GM21423 (cell line): ENCODE measurements at regions not wholly inside any gene's neighbourhood (a gene's known extent, or its start where the extent isn't known, plus 50 kb on each side); places are given as distances from the start of the nearest gene placed in this dataset.
A peak's percentile ranks its signal among the peaks of the same experiment; 100 is the strongest.
"Not testable (repeated sequence)": the region's sequence is repeated elsewhere in the genome, so short reads cannot be mapped to it uniquely, and the experiment has no call there.

Source experiments
- ATAC-seq: cut with Tn5 transposase; IDR thresholded peaks from one replicate; pipeline ENCODE4 v1.9.1; 2021; ENCODE audit warnings: mild to moderate bottlenecking, moderate library complexity; ENCODE audit not compliant: unreplicated experiment

DNA sequence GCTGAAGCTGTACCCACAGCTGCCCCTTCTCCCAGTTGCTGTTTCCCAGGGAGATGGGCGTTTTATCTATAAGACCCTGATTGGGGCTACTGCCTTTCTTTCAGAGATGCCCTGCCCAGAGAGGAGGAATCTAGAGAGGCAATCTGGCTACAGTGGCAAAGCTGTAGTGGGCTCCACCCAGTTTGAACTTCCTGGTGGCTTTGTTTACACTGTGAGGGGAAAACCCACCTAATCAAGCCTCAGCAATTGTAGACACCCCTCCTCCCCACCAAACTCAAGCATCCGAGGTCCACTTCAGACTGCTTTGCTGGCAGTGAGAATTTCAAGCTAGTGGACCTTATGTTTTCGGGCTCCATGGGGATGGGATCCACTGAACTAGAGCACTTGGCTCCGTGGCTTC, 240.4 kb upstream of the AFF2 start:
- no peak for ATAC-seq

DNA sequence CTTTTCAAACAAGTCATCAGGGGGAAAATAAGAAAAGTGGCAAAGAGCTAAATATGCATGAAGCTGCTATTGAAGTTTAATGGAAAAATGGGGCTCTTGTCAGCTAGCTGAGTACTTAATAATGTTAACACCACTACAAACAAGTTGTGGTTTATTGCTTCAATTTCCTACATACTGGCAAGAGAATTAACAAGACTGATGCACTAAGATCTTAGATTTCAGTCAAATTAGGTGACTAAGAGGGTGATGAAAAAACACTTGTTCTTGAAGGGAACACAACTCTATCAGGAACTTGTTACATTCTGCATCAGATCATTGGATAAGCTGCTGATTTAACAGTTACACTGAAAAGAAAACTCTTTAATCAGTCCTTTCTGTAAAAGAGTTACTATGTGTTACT, 234.6 kb upstream of the AFF2 start:
- ATAC-seq, result no peak

DNA sequence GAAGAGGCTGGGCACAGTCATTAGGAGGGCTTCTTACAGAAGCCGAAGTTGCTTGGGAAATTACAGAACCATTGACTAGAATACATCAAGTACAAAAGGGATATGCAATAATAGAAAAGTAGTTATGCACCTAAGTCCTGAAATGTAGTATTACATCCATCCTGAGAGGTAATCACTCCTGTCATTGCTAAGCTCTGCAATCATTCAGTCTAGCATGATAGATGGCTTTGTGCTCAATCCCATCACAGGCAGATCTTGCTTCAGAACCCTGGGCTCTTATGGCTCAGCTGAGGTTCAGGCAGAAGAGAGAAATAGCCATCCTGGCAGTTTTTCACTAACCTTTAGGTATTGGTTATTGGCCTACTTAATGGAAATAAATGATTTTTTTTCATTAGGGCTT, 231.7 kb upstream of the AFF2 start:
- no peak for ATAC-seq

DNA sequence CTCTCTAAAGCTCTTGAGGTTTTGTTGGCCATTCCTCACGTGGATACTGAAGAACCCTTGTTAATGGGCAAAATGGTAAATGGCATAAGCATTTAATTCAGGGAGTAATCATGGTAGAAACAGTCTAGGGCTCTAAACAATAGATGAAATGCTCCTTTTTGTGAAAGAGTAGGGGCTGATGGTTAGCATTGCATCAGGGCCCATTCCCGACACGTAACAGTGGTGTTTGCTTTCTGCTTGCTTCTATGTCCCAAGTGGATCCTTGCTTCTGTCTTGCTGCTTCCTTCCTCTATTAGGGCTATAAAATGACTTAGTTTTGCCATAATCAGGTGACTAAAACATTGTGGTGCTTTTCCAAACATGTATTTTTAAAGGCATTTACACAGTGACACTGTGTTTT, 230.9 kb upstream of the AFF2 start:
- ATAC-seq, result no peak

- no peak for ATAC-seq
These were observed 229.9 kb upstream of the AFF2 start for GRCh38 chrX:148270499-148270898.

- ATAC-seq, result no peak
These were observed 229.2 kb upstream of the AFF2 start for GRCh38 chrX:148271263-148271662.

- no peak for ATAC-seq
These were observed 218.5 kb upstream of the AFF2 start for GRCh38 chrX:148281920-148282319.

GRCh38 chrX:148282504-148282903, 217.9 kb upstream of the AFF2 start:
- ATAC-seq, result no peak

- ATAC-seq, result no peak
These were observed 216.4 kb upstream of the AFF2 start for GRCh38 chrX:148284056-148284455.

GRCh38 chrX:148284821-148285220, 215.6 kb upstream of the AFF2 start:
- ATAC-seq, result no peak

DNA sequence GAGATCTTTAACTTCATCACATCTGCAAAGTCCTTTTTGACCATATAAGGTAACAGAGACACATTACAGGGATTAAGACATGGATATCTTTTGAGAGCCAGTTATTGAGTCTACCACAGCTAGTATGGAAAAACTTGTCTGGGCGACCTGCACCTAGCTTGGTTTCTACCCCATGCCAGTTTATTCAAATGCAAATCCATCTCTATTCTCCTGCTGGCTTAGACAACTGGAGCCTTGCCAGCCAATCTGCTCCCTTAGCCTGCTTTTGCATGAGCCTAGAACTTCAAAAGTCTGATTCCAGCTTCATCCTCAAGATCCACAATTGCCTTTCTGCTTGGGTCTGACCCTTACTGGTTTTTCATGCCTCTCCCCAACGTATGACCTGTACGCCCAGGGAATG, 212.0 kb upstream of the AFF2 start:
- no peak for ATAC-seq

DNA sequence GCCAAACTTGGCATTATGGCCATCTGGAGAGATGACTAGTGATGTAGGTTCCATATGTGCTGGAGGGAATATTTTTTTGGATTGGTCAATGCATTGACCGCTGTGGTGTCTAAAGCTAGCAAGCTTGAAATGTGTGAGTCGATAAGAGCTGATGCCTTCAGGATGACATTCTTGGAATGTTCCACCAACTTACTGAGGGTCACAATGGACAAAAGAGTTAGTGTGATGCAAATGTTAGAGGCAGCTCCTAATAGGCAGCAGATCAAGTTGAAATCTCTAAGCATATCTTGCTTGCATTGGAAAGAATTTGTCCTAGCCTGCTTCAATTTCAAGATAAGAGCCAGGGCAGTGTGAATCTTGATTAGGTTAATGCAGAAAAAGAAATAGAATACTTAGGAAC, 210.4 kb upstream of the AFF2 start:
- ATAC-seq, result no peak

GRCh38 chrX:148290931-148291330, 209.5 kb upstream of the AFF2 start:
- no peak for ATAC-seq

DNA sequence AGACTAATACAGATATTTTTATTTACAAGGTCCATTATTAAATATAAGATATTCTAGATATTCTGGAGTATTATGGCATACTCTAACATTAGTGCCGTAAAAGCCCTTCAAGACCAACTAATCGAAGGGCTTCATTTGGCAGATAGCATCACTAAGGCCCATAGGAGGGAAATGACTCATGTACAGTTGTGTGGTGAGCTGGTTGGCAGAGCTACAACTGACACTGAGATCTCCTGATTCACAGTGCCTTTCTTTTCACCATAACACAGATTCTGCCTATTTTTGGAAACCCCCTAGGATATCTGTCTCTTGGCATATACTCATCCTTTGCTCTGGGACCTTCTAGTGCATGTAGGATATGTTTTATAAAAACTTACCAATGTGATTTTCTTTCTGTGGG, 201.7 kb upstream of the AFF2 start:
- no peak for ATAC-seq

GRCh38 chrX:148305214-148305613, 195.2 kb upstream of the AFF2 start:
- not testable (repeated sequence) for ATAC-seq

DNA sequence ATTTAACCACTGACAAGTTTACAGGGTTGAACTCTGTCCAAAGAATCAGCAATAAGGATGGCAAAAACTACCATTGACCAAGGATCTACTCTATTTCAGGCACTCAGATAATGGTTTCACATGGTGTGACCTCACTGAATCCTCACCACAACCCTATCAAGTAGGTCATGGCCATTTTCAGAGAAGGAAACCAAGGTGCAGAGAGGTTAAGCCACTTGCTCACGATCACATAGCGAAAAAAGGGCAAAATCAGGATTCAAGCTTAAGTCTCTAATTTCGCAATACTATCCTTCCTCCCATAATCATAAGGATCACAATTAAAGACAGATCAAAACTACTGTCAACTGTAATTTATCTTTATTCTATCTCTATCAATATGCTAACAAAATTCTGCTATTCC, 191.0 kb upstream of the AFF2 start:
- no peak for ATAC-seq

DNA sequence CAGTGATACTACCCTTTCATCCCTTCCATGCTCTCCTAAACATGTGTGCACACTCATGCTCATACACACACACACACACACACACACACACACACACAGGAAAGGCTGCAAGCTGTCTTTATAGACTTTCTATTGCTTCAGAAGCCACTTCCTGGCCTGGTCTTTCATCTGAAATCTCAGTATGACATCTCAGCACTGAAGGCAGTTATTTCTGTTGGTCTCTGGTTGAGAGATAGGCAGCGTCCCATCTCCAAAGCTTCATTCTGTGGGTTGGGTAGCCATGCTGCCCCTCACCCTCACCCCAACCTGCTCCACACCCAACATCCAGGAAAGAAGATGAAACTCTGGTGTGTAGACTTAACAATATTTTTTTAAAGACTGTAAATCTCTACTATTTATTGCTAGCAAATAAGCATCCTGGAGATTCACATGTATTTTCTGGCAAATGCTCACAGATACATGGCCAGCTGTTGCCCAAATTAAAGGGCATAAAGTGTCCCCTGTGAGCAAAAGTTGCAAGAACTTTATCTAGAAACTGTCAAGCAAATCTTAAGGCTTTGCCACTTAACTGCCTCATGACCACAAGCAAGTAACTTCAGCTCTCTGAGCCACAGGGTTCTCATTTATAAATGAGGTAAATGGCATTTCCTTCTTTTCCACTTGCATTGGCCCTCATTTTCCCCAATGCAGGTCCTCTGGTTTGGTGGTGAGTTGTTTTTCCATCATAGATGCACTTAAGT, 189.8 kb upstream of the AFF2 start:
- peak; percentile 93 for ATAC-seq

DNA sequence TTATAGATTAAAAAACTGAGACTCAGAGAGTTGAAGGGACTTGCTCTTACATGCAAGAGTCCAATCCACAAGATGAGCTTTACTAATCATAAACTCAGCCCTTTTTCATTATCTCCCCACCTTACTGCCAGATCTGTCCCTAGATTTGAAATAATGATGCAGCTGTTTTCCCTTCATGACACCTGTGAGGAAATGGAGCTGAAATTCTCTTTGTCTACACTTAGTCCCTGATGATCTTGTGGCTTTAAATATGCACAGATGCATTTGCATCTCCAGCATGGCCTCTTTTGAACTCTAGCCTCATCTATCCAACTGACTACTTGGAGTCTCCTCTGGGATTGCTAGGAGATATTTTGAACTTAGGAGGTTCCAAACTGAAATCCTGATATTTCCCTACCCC, 188.9 kb upstream of the AFF2 start:
- ATAC-seq, result no peak

DNA sequence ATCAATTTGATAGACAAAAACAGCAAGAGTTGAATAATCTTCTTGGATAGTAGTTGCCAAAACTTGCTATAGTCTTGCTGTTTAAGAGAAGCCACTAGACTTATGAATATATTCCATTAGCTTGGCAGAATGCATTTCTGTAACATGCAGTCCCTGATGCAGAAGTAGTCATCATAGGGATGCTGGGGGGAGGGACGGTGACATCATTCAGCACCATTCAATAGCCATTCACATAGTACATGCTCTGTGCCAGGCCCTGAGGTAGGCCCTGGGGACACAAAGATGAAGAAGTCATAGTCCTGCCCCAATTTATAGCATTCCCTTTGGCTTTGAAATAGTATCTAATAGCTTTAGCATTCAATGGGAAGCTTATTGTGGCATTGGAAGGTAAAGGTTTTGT, 185.5 kb upstream of the AFF2 start:
- ATAC-seq, result no peak

DNA sequence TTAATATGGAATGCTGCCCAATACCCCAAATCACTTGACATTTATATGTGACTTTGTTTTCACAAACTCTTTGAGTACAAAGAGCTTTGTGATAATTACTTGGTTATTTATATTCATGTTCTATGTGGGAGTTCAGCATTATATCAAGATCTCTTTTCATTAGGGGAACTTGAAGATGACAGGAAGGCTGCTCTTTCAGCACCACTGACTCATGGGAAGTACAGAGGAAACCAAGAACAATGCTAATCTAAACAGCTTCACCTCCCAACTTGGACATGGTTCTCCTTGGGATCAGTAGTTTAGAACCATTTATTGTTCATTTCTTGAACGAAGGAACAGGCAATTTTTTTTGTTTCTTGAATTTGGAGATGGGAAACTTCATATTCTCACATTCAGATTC, 184.0 kb upstream of the AFF2 start:
- ATAC-seq, result no peak

GRCh38 chrX:148322906-148323305, 177.5 kb upstream of the AFF2 start:
- ATAC-seq, result no peak

- ATAC-seq, result no peak
These were observed 166.4 kb upstream of the AFF2 start for GRCh38 chrX:148333989-148334388.

- no peak for ATAC-seq
These were observed 162.5 kb upstream of the AFF2 start for GRCh38 chrX:148337873-148338272.
